Left ventricle myocardium superior (tissue), 1 donor: ENCODE measurements at regions not wholly inside any gene's neighbourhood (a gene's known extent, or its start where the extent isn't known, plus 50 kb on each side); places are given as distances from the start of the nearest gene placed in this dataset.

Experiments used
- ATAC-seq: fragments of 200-7000 bp; cut with Tn5 transposase; one replicate; pipeline ENCODE4 v1.9.1; 2020; ENCODE audit warnings: mild to moderate bottlenecking, moderate library complexity
- DNase-seq: peaks from one replicate; pipeline ENCODE4 v3.0.0-alpha.2; 2020
- intact Hi-C: fragments of 100-400 bp; cut with micrococcal nuclease; formaldehyde crosslinking; loops from one replicate; pipeline ENCODE4 v1.11.0; 2022
- donor health status: DM: no; HTN: yes; CAD: no; lungs with severe emphysema.

- ATAC-seq = no peak
- no peak for DNase-seq
- intact Hi-C loops = no loop called here
Measured at GRCh38 chr4:133062851-133063250, 86.2 kb upstream of the PCDH10 start.

DNA sequence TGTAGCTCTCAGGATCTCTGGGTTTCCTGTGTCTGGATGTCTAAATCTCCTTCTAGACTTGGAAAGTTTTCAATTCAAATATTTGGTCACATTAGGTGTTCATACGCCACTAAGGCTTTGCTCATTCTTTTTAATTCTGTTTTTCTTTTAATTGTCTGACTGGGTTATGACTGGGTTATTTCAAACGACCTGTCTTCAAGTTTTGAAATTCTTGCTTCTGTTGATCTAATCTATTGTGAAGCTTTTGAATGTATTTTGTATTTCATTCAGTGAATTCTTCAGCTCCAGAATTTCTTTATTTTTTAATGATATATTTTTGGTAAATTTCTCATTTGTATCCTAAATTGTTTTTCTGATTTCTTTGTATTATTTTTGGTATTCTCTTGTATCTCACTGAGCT is 81.0 kb upstream of the PCDH10 start:
- DNase-seq = no peak
- intact Hi-C loops = no loop called here
- no peak for ATAC-seq

DNA sequence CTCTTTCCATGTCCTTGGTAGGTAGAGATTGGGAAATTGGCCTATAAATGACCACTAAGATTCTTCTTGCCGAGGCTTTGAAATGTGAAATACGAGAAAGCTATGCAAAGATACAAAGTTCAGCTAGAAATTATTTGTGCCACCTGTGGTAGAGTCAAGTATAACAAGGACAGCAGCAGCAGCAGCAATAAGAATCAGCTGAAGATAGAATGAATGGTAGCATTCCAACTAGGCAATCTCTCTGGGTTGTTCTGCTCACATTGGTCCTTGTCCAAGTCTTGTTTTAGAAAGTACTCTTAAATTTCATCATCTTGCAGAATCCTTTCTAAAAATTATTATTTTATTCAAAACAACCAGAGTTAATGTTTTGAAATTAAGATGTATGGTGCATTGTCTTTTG is 67.8 kb upstream of the PCDH10 start:
- intact Hi-C loops = no loop called here
- DNase-seq (no peak), ATAC-seq (no peak)

- DNase-seq (no peak), ATAC-seq (no peak)
- intact Hi-C loops = no loop called here
Measured at GRCh38 chr4:133084421-133084820, 64.7 kb upstream of the PCDH10 start.

- intact Hi-C loops = no loop called here
- ATAC-seq (no peak), DNase-seq (no peak)
Measured at GRCh38 chr4:133095591-133095990, 53.5 kb upstream of the PCDH10 start.

DNA sequence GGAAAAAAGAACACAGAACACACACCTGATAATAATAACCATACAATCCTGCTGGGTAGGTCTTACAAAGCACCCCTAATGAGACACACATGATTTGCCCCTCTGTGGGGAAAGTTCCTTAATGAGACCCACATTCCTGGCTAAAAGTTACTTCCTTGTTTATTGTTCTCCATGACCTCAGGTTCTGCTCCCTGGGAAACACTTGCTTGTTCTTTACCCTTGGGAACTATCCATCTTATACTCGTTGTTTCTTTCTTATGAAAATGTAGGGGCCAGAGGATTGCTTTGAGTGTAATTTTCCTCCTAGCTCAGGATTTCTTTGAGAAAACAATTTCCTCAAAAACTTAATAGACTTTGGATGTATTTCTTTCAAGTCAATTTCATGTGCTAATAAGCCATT is 52.1 kb upstream of the PCDH10 start:
- intact Hi-C loops = no loop called here
- DNase-seq (no peak), ATAC-seq (no peak)
